NCI-H69 (cell line): ENCODE measurements at regions not wholly inside any gene's neighbourhood (a gene's known extent, or its start where the extent isn't known, plus 50 kb on each side); places are given as distances from the start of the nearest gene placed in this dataset.
"Not testable (repeated sequence)": the region's sequence is repeated elsewhere in the genome, so short reads cannot be mapped to it uniquely, and the experiment has no call there.

Experiments used
- DNase-seq: peaks from one replicate; lab custom pipeline; 2025; lab: John Stamatoyannopoulos, UW

DNA sequence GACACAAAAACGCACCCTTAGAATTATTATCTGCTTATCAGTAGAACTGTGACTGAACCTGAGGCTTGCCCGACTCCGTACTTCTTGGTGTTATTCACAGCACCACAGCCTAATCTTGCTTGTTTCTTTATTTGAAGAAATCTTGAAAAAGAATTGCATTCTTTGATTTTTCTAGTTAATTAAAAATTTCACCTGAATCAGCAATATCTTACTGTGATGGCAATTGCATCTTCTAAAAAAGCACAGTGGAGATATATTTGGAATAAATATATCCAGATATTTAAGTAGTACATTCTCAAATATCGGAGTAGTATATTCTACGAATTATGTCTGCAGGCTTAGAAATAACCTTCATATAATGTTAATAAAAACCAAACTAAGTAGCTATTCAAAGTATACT, 90.1 kb upstream of the LYSMD4 start:
- DNase-seq = no peak

GRCh38 chr15:99819981-99820718, 86.9 kb upstream of the LYSMD4 start:
- no peak for DNase-seq

GRCh38 chr15:99818872-99819271, 85.6 kb upstream of the LYSMD4 start:
- no peak for DNase-seq

DNA sequence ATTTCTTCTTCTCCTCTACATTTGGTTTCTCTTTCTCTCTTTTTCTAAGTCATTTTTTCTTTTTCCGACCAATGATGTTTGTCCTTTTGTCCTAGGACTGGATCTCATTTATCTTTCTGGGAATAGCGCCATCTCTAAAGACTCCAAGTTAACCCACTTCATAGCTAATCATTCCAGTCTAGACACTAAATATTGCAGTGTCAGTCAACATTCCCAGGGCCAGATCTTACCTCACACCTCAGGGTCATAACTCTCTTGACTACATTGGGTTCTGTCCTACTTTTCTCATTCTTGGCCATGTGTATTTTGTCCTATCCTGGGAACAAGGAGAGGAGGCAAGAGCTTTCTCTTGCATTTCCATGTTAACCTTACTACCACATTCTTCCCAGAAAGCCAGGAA, 83.6 kb upstream of the LYSMD4 start:
- DNase-seq = not testable (repeated sequence)

GRCh38 chr15:99810663-99811062, 77.4 kb upstream of the LYSMD4 start:
- DNase-seq = not testable (repeated sequence)

GRCh38 chr15:99799854-99800250, 66.6 kb upstream of the LYSMD4 start:
- DNase-seq = not testable (repeated sequence)

- peak; percentile 3 for DNase-seq
These were observed 66.1 kb upstream of the LYSMD4 start for GRCh38 chr15:99799182-99799853.

DNA sequence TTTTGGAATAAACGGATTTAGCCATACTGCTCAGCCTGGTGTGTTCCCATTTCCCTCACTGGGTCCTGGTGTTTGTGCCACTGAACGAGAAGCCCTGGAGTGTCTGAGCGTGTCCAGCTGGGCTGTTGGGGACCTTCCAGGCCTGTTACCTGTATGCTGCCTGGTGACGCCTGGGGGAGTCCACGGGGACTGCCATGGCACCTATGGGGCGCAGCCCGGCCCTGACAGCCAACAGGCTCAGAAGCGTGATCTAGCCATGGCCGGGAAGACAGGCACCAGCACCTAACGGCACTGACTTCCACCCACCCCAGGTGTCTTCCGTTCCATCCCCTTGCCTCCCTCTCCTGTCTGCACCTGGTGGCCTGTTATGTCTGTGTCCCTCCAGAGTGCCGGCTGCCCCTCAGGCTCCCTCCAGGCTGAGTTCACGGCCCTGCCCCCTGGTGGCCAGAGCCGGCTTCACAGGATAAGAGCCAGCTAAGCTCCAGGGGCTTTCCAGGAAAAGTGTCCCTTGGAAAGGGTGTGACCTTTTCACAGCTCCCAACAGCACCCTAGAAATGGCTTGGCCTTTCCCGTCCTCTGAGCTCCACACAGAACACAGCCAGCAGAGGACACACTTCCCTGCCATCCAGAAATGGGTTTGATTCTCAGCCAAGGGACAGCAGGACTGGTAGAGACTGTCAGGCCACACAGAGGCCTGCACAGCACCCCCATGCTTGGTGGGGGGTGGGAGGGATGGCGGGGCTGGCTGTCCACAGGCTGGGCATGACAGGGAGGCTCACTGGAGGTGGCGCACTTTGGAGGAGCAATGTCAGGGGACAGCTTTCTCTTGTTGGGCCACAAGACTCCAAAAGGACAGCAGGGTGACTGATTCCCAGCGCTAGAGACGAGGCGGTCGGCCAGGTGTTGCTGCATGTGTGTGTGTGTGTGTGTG, 64.0 kb upstream of the LYSMD4 start:
- not testable (repeated sequence) for DNase-seq

DNA sequence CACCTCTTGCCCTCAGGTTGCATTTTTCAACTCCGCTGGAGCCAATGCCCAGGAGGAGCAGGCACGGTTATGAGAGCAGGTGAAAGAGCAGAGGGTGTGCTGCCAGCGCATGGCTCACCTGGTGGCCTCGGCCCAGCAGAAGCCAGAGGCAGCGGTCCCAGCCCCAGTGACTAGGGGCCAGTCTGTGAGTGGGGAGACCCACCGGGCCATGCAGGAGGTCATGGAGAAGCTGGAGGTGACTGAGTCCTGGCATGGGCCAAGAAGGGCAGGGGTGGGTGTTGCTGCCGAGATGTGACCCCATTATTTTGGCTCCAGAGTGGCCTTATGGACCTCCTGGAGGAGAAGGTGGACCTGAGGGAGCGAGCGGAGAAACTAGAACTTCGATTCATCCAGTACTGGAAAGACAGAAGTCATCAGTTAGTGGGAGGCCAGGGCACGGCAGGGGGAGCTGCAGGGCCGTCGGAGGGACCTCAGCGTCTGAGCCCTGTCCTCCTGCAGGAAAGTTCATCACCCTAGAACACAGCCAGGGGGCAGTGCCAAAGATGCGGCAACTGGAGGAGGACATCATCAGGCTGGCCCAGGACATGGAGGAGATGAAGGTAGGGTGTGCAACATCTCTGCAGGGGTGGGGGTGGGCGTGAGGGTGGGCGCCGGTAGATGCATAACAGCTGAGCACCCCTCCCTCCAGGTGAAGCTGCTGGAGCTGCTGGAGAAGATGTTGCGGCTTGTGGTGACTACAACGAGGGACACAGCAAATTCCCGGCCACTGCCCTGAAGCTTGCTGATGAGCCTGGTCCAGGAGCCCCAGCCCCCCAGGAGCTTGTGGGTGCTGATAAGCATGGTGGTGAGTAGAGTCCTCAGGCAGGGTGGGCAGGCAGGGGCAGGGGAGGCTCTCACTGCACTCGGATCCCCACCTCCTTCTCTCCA, 58.9 kb upstream of the LYSMD4 start:
- peak; percentile 14 for DNase-seq

GRCh38 chr15:99790751-99791150, 57.5 kb upstream of the LYSMD4 start:
- DNase-seq = peak; percentile 74

DNA sequence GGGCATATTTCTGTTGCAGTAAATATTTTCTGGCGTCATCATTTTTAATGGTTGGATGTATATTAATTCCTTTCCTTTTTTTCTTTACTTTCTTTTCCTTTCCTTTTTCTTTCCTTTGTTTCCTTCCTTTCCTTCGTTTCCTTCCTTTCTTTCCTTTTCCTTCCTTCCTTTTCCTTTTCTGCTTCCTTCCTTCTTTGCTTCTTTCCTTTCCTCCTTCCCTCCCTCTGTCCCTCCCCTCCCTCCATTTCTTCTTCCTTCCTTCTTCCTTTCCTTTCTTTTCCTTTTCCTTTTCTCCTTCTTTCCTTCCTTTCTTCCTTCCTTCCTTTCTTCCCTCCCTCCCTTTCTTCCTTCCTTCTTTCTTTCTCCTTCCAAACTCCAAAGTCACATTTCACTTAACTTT, 54.9 kb upstream of the LYSMD4 start:
- DNase-seq = no peak

- DNase-seq = not testable (repeated sequence)
These were observed 51.6 kb upstream of the LYSMD4 start for GRCh38 chr15:99784800-99785199.

DNA sequence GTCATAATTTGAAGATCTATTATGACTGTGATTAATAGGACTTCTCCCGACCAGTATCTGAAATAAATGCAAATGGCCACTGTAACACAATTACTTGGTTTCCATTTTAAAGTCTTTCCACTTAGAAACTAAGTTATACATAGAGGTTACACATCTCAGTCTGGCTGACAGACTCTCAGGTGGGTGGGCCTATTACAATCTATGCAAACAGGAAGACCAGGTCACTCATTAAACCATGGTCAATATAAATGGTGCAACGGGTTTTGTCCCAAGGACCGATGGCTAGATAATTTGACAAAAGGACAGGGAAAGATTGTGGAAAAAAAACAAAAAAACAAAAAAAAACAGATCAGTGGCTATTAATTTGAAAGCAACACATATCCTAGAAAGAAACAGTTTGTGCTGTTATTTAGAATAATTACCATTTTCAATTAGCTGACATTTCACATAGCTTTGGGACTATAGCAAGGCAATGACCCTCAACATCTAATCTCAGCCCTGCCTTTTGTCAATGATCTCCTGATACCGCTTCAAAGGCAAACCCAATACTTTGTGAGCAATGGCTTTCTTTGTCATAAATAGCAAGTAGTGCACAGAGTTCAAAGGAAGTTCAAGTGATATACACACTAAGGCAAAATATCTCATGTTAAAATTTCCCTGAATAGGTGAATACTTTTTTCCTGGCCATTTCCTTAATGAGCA, 50.8 kb upstream of the LYSMD4 start:
- DNase-seq = not testable (repeated sequence)
